ENCODE measurements at regions not wholly inside any gene's neighbourhood (a gene's known extent, or its start where the extent isn't known, plus 50 kb on each side); places are given as distances from the start of the nearest gene placed in this dataset.

DNA sequence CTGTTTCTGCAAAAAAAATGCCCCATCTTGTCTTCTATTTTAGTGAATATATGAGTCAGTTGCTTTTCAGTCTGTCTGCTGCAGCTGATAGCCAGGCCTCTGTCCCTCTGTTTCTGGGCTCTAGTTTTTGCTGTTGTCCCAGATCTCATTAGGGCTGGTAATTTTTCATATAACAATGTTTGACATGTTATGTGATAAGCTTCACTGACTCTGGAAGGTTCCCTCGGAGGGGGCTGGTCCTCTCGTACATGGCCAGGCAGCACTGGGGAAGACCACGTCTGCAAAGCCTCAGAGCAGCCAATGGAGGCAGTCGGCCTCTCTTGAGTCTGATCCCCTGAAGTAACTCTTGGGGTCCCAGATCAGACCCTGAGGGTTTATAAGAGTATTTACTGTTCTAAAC is 223.8 kb downstream of the THBS2 start:
- TF ChIP-seq CEBPB (IDR thresholded peaks at IDR 0.05; ENCODE audit: low read depth, low read length) (no peak), POLR2A (IDR thresholded peaks at IDR 0.05; ENCODE audit: low read depth, low read length) (no peak), NFE2L2 (IDR thresholded peaks at IDR 0.05; ENCODE audit: low read depth, low read length) (no peak), RAD21 (IDR thresholded peaks at IDR 0.05; ENCODE audit: low read length) (no peak), RFX5 (IDR thresholded peaks at IDR 0.05; ENCODE audit: low read depth, low read length) (no peak), RCOR1 (IDR thresholded peaks at IDR 0.05; ENCODE audit: insufficient replicate concordance, low read length) (no peak)
- TF ChIP-seq, protein P1, sequence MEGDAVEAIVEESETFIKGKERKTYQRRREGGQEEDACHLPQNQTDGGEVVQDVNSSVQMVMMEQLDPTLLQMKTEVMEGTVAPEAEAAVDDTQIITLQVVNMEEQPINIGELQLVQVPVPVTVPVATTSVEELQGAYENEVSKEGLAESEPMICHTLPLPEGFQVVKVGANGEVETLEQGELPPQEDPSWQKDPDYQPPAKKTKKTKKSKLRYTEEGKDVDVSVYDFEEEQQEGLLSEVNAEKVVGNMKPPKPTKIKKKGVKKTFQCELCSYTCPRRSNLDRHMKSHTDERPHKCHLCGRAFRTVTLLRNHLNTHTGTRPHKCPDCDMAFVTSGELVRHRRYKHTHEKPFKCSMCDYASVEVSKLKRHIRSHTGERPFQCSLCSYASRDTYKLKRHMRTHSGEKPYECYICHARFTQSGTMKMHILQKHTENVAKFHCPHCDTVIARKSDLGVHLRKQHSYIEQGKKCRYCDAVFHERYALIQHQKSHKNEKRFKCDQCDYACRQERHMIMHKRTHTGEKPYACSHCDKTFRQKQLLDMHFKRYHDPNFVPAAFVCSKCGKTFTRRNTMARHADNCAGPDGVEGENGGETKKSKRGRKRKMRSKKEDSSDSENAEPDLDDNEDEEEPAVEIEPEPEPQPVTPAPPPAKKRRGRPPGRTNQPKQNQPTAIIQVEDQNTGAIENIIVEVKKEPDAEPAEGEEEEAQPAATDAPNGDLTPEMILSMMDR (conservative IDR thresholded peaks at IDR 0.05; ENCODE audit: low read depth, low read length): no peak
- TF ChIP-seq, protein P2, sequence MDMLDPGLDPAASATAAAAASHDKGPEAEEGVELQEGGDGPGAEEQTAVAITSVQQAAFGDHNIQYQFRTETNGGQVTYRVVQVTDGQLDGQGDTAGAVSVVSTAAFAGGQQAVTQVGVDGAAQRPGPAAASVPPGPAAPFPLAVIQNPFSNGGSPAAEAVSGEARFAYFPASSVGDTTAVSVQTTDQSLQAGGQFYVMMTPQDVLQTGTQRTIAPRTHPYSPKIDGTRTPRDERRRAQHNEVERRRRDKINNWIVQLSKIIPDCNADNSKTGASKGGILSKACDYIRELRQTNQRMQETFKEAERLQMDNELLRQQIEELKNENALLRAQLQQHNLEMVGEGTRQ (IDR thresholded peaks at IDR 0.05; ENCODE audit: low read depth, low read length): no peak
